Glutamatergic neuron (in vitro differentiated cells): ENCODE measurements at regions not wholly inside any gene's neighbourhood (a gene's known extent, or its start where the extent isn't known, plus 50 kb on each side); places are given as distances from the start of the nearest gene placed in this dataset.
"Not testable (repeated sequence)": the region's sequence is repeated elsewhere in the genome, so short reads cannot be mapped to it uniquely, and the experiment has no call there.

Experiments
- DNase-seq: peaks from one replicate; pipeline ENCODE4 v3.0.0; 2022
- H3K27ac Mint-ChIP-seq: one replicate; pipeline ENCODE4 v1.8.0; 2020; ENCODE audit warnings: mild to moderate bottlenecking, mixed read lengths, inconsistent platforms; ENCODE audit not compliant: unreplicated experiment
- H3K27me3 Mint-ChIP-seq: one replicate; pipeline ENCODE4 v1.8.0; 2020; ENCODE audit warnings: mild to moderate bottlenecking, moderate library complexity, mixed read lengths, inconsistent platforms; ENCODE audit not compliant: unreplicated experiment
- H3K36me3 Mint-ChIP-seq: one replicate; pipeline ENCODE4 v1.8.0; 2020; ENCODE audit warnings: mild to moderate bottlenecking, mixed read lengths, inconsistent platforms; ENCODE audit not compliant: unreplicated experiment
- H3K4me1 Mint-ChIP-seq: one replicate; pipeline ENCODE4 v1.8.0; 2020; ENCODE audit warnings: mild to moderate bottlenecking, low read depth, mixed read lengths, inconsistent platforms; ENCODE audit not compliant: unreplicated experiment
- H3K4me3 Mint-ChIP-seq: one replicate; pipeline ENCODE4 v1.8.0; 2020; ENCODE audit warnings: mild to moderate bottlenecking, mixed read lengths, inconsistent platforms; ENCODE audit not compliant: unreplicated experiment
- H3K9me3 Mint-ChIP-seq: one replicate; pipeline ENCODE4 v1.8.0; 2020; ENCODE audit warnings: mild to moderate bottlenecking, moderate library complexity, mixed read lengths, inconsistent platforms; ENCODE audit not compliant: unreplicated experiment
- CTCF ChIP-seq: fragments of 200-600 bp; sonication (generic); IDR thresholded peaks from one replicate; pipeline ENCODE4 v1.5.0; 2021; ENCODE audit not compliant: partially characterized antibody, unreplicated experiment

- Mint-ChIP-seq H3K4me1 (no peaks in the 10 kb centered on the region), H3K36me3 (no peaks in the 10 kb centered on the region), H3K27me3 (peaks cover 2% of the 10 kb centered on the region), H3K27ac (no peak overlapping the region), H3K9me3 (no peaks in the 10 kb centered on the region), H3K4me3 (no peak overlapping the region)
- no peak for DNase-seq
- no peak for TF ChIP-seq CTCF
Observed at GRCh38 chr5:117533792-117534191, 959.2 kb upstream of the SEMA6A start.

DNA sequence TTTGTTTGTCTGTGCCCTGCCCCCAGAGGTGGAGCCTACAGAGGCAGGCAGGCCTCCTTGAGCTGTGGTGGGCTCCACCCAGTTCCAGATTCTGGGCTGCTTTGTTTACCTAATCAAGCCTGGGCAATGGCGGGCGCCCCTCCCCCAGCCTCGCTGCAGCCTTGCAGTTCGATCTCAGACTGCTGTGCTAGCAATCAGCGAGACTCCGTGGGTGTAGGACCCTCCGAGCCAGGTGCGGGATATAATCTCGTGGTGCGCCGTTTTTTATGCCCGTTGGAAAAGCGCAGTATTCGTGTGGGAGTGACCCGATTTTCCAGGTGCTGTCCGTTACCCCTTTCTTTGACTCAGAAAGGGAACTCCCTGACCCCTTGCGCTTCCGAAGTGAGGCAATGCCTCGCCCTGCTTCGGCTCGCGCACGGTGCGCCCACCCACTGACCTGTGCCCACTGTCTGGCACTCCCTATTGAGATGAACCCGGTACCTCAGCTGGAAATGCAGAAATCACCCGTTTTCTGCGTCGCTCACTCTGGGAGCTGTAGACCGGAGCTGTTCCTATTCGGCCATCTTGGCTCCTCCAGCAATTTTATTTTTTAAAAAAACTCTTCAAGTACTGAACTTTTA is 958.5 kb upstream of the SEMA6A start:
- DNase-seq, H3K27ac Mint-ChIP-seq, H3K4me1 Mint-ChIP-seq, H3K4me3 Mint-ChIP-seq, H3K9me3 Mint-ChIP-seq, H3K36me3 Mint-ChIP-seq, H3K27me3 Mint-ChIP-seq: not testable (repeated sequence)

DNA sequence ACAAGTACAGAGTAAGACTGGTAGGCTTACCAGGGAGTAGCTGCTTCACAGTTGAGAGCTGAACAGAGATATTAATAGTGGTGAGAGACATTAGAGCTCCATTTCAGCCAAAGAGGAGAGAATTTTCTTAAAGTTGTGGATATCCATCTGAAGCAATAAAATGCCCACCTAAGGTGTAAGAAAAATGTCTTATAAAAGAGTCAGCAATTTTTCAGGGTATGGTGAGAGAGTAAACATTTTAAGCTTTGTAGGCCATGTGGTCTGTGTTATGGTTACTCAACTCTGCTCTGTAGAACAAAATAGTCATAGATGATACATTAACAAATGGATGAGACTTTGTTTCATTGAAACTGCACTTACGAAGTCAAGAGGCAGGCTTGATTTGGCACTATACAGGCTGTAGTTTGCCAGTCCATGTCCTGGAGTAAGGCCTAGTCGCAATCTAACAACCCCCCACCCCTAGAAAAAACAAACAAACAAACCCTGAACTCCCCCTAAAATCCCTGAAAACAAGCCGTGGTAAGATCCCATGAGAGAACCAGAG is 945.4 kb upstream of the SEMA6A start:
- Mint-ChIP-seq H3K4me1 (peaks cover 3% of the 10 kb centered on the region), H3K27ac (no peak overlapping the region), H3K4me3 (no peak overlapping the region), H3K36me3 (peaks cover 7% of the 10 kb centered on the region), H3K27me3 (no peaks in the 10 kb centered on the region), H3K9me3 (peaks cover 1% of the 10 kb centered on the region)
- no peak for TF ChIP-seq CTCF
- no peak for DNase-seq

GRCh38 chr5:117504305-117504704 is 929.7 kb upstream of the SEMA6A start:
- H3K9me3 Mint-ChIP-seq, result peaks cover 1% of the 10 kb centered on the region
- no peak for DNase-seq

GRCh38 chr5:117497601-117498000 is 923.0 kb upstream of the SEMA6A start:
- Mint-ChIP-seq H3K9me3 (peaks cover under 1% of the 10 kb centered on the region), H3K4me3 (no peak overlapping the region), H3K27ac (no peak overlapping the region), H3K36me3 (no peaks in the 10 kb centered on the region), H3K27me3 (no peaks in the 10 kb centered on the region), H3K4me1 (no peaks in the 10 kb centered on the region)
- no peak for TF ChIP-seq CTCF
- DNase-seq, result no peak

More at GRCh38 chr5:117504305-117504704, 929.7 kb upstream of the SEMA6A start:
- Mint-ChIP-seq H3K27ac (no peak overlapping the region), H3K4me3 (no peak overlapping the region), H3K36me3 (no peaks in the 10 kb centered on the region), H3K4me1 (no peaks in the 10 kb centered on the region), H3K27me3 (peaks cover 2% of the 10 kb centered on the region)
- no peak for TF ChIP-seq CTCF
